NCI-H2107 treated with DMSO at 0.1 percent for 48 hours (cell line): ENCODE measurements at regions not wholly inside any gene's neighbourhood (a gene's known extent, or its start where the extent isn't known, plus 50 kb on each side); places are given as distances from the start of the nearest gene placed in this dataset.

Experiments used
- DNase-seq: peaks from one replicate; lab custom pipeline; 2025; ENCODE audit not compliant: unreplicated experiment; lab: John Stamatoyannopoulos, UW

GRCh38 chr4:38189445-38189844, 229.2 kb downstream of the PTTG2 start:
- DNase-seq, result no peak

GRCh38 chr4:38190717-38191178, 230.6 kb downstream of the PTTG2 start:
- no peak for DNase-seq

- no peak for DNase-seq
These were observed 232.3 kb downstream of the PTTG2 start for GRCh38 chr4:38192516-38192915.

GRCh38 chr4:38193236-38193863, 233.2 kb downstream of the PTTG2 start:
- DNase-seq, result no peak

GRCh38 chr4:38194047-38194602, 233.9 kb downstream of the PTTG2 start:
- no peak for DNase-seq

GRCh38 chr4:38195486-38195885, 235.3 kb downstream of the PTTG2 start:
- DNase-seq, result no peak

GRCh38 chr4:38195911-38196310, 235.7 kb downstream of the PTTG2 start:
- no peak for DNase-seq

- DNase-seq, result no peak
These were observed 242.0 kb downstream of the PTTG2 start for GRCh38 chr4:38202242-38202641.

- no peak for DNase-seq
These were observed 243.4 kb downstream of the PTTG2 start for GRCh38 chr4:38203609-38204008.

- no peak for DNase-seq
These were observed 244.3 kb downstream of the PTTG2 start for GRCh38 chr4:38204339-38205035.

GRCh38 chr4:38205261-38205660, 245.1 kb downstream of the PTTG2 start:
- no peak for DNase-seq

- DNase-seq, result no peak
These were observed 246.9 kb downstream of the PTTG2 start for GRCh38 chr4:38207110-38207457.

- no peak for DNase-seq
These were observed 249.5 kb downstream of the PTTG2 start for GRCh38 chr4:38209654-38210053.

GRCh38 chr4:38210396-38211114, 250.4 kb downstream of the PTTG2 start:
- DNase-seq, result no peak

- no peak for DNase-seq
These were observed 251.7 kb downstream of the PTTG2 start for GRCh38 chr4:38211885-38212284.

GRCh38 chr4:38213083-38213805, 253.0 kb downstream of the PTTG2 start:
- DNase-seq, result no peak

GRCh38 chr4:38222892-38223291, 262.7 kb downstream of the PTTG2 start:
- no peak for DNase-seq

- DNase-seq, result no peak
These were observed 263.1 kb downstream of the PTTG2 start for GRCh38 chr4:38223306-38223705.

- no peak for DNase-seq
These were observed 263.6 kb downstream of the PTTG2 start for GRCh38 chr4:38223782-38224236.

GRCh38 chr4:38224850-38225249, 264.7 kb downstream of the PTTG2 start:
- no peak for DNase-seq

GRCh38 chr4:38226170-38226569, 266.0 kb downstream of the PTTG2 start:
- no peak for DNase-seq
